ENCODE measurements at regions not wholly inside any gene's neighbourhood (a gene's known extent, or its start where the extent isn't known, plus 50 kb on each side); places are given as distances from the start of the nearest gene placed in this dataset.

DNA sequence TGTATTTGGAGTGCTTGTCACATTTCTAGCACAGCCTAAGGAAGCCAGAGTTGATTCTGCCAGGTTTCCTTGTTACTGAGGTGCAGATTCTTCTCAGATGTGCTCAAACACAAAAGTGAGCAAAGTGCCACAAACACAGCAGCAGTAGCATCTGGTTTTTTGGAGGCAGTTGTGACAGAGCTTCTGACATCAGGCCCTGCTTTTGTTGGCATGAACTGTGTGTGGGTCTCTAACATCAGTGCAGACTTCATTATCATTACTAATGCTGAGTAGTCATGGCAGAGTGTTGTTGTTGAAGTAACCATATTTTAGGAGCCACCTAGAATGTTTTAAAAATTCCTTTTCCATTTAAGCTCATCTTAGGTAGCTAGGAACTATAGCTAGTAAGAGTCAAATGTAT, 656.6 kb downstream of the ANKRD50 start:
- Histone ChIP-seq H3K9me3 (ENCODE audit: control insufficient read depth, low read depth, low read length) (no peaks in the 10 kb centered on the region), H3K9me1 (ENCODE audit: control insufficient read depth, extremely low read depth, insufficient read depth, low read length) (no peaks in the 10 kb centered on the region), H2AFZ (ENCODE audit: control insufficient read depth, low read length) (no peak overlapping the region), H4K20me1 (ENCODE audit: control insufficient read depth, extremely low read depth, insufficient read depth, low read length) (no peaks in the 10 kb centered on the region), H3K27me3 (ENCODE audit: control insufficient read depth, extremely low read depth, insufficient read depth, low read length) (no peaks in the 10 kb centered on the region), H3K79me2 (ENCODE audit: control insufficient read depth, insufficient read depth, low read length) (no peaks in the 10 kb centered on the region), H3K36me3 (ENCODE audit: control insufficient read depth in 2 of 2, extremely low read depth in 1 of 2, insufficient read depth in 2 of 2, low read length in 2 of 2) (no peaks in the 10 kb centered on the region), H3K27ac (ENCODE audit: control insufficient read depth, insufficient read depth, low read length) (no peak overlapping the region), H3K4me3 (ENCODE audit: control insufficient read depth in 2 of 3, extremely low read depth in 1 of 3, insufficient read depth in 2 of 3, low read depth in 1 of 3, low read length in 3 of 3) (no peak overlapping the region), H3K9ac (ENCODE audit: control insufficient read depth, extremely low read depth, insufficient read depth, low read length) (no peak overlapping the region), H3K4me1 (ENCODE audit: control insufficient read depth, extremely low read depth, insufficient read depth, low read length) (peaks cover 9% of the 10 kb centered on the region), H3K4me2 (ENCODE audit: control insufficient read depth, extremely low read depth, insufficient read depth, low read depth, low read length) (no peak overlapping the region)
- DNase-seq (ENCODE audit: low read depth, low spot score): no peak
- dilution Hi-C loops (cut with MboI; ENCODE audit: extremely low pct_ligation_motif_present, low sequenced_read_pairs): no loop called here
- TF ChIP-seq EZH2 (IDR thresholded peaks at IDR 0.05; ENCODE audit: low read length): no peak
- TF ChIP-seq, protein P1, sequence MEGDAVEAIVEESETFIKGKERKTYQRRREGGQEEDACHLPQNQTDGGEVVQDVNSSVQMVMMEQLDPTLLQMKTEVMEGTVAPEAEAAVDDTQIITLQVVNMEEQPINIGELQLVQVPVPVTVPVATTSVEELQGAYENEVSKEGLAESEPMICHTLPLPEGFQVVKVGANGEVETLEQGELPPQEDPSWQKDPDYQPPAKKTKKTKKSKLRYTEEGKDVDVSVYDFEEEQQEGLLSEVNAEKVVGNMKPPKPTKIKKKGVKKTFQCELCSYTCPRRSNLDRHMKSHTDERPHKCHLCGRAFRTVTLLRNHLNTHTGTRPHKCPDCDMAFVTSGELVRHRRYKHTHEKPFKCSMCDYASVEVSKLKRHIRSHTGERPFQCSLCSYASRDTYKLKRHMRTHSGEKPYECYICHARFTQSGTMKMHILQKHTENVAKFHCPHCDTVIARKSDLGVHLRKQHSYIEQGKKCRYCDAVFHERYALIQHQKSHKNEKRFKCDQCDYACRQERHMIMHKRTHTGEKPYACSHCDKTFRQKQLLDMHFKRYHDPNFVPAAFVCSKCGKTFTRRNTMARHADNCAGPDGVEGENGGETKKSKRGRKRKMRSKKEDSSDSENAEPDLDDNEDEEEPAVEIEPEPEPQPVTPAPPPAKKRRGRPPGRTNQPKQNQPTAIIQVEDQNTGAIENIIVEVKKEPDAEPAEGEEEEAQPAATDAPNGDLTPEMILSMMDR (optimal IDR thresholded peaks at IDR 0.05 in 1 of 3, IDR thresholded peaks at IDR 0.05 in 1 of 3, conservative IDR thresholded peaks at IDR 0.05 in 1 of 3; ENCODE audit: extremely low read depth in 1 of 3, insufficient read depth in 2 of 3, low read length in 3 of 3): no peak
- no peak for FAIRE-seq

DNA sequence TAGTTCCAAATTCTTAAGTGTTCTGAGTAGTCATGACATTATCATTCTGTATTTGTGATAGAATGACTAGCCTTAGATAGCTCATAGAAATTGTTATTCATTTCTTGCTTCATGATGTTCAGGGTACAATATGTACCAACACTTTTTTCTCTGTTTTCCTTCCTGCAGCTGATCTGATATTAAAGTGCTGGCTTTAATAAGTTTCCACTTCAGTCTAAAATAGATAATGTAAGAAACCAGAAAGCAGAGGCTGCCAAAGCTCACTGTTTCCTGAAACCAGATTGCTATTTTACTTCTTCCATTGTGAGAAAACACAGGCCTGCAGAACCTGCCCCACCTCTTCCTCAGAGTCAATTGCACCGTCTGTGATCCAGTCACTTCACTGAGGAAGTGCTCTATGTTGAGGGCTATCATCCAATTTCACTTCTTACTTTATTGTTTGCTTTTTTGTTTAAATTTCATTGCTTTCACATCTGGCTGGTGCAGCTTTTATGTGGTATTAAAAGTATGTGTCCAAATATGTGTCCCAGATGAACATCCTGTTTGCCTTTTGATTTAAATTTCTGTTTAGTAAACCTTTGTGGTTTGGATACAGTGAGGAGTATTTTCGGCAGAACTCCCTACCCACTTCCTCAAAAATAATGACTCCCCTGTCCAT, 652.1 kb downstream of the ANKRD50 start:
- DNase-seq (ENCODE audit: low read depth, low spot score) (no peak), FAIRE-seq (peak; percentile 80)
- H3K4me2 ChIP-seq (ENCODE audit: control insufficient read depth, extremely low read depth, insufficient read depth, low read depth, low read length): peak overlapping the region; percentile 65
- H3K79me2 ChIP-seq (ENCODE audit: control insufficient read depth, insufficient read depth, low read length): no peaks in the 10 kb centered on the region
- H3K9ac ChIP-seq (ENCODE audit: control insufficient read depth, extremely low read depth, insufficient read depth, low read length): no peak overlapping the region
- H3K27ac ChIP-seq (ENCODE audit: control insufficient read depth, insufficient read depth, low read length): peak overlapping the region; percentile 46
- dilution Hi-C loops (cut with MboI; ENCODE audit: extremely low pct_ligation_motif_present, low sequenced_read_pairs): no loop called here
- H2AFZ ChIP-seq (ENCODE audit: control insufficient read depth, low read length): peak overlapping the region; percentile 50
- H3K27me3 ChIP-seq (ENCODE audit: control insufficient read depth, extremely low read depth, insufficient read depth, low read length): no peaks in the 10 kb centered on the region
- TF ChIP-seq, protein P1 (optimal IDR thresholded peaks at IDR 0.05 in 1 of 3, IDR thresholded peaks at IDR 0.05 in 1 of 3, conservative IDR thresholded peaks at IDR 0.05 in 1 of 3; ENCODE audit: extremely low read depth in 1 of 3, insufficient read depth in 2 of 3, low read length in 3 of 3): no peak
- no peak for TF ChIP-seq EZH2 (IDR thresholded peaks at IDR 0.05; ENCODE audit: low read length)
- no peaks in the 10 kb centered on the region for H3K9me3 ChIP-seq (ENCODE audit: control insufficient read depth, low read depth, low read length)
- H3K4me1 ChIP-seq (ENCODE audit: control insufficient read depth, extremely low read depth, insufficient read depth, low read length): peaks cover 14% of the 10 kb centered on the region
- no peaks in the 10 kb centered on the region for H3K9me1 ChIP-seq (ENCODE audit: control insufficient read depth, extremely low read depth, insufficient read depth, low read length)
- H3K4me3 ChIP-seq (ENCODE audit: control insufficient read depth in 2 of 3, extremely low read depth in 1 of 3, insufficient read depth in 2 of 3, low read depth in 1 of 3, low read length in 3 of 3): peak overlapping the region in 1 of 3 experiments; percentile 9
- H4K20me1 ChIP-seq (ENCODE audit: control insufficient read depth, extremely low read depth, insufficient read depth, low read length): no peaks in the 10 kb centered on the region
- H3K36me3 ChIP-seq (ENCODE audit: control insufficient read depth in 2 of 2, extremely low read depth in 1 of 2, insufficient read depth in 2 of 2, low read length in 2 of 2): no peaks in the 10 kb centered on the region
